Fibroblast of upper back skin (primary cell): ENCODE measurements at regions not wholly inside any gene's neighbourhood (a gene's known extent, or its start where the extent isn't known, plus 50 kb on each side); places are given as distances from the start of the nearest gene placed in this dataset.

ENCODE experiments used
- DNase-seq: peaks from one replicate; pipeline ENCODE4 v3.0.0-alpha.2; 2013

GRCh38 chr1:101730559-101730958 is 266.2 kb downstream of the OLFM3 start:
- no peak for DNase-seq

GRCh38 chr1:101732261-101732660 is 264.5 kb downstream of the OLFM3 start:
- DNase-seq, result no peak

- DNase-seq, result no peak
These were observed 263.4 kb downstream of the OLFM3 start for GRCh38 chr1:101733340-101733739.

GRCh38 chr1:101738475-101738874 is 258.3 kb downstream of the OLFM3 start:
- peak; percentile 65 for DNase-seq

GRCh38 chr1:101739146-101739545 is 257.6 kb downstream of the OLFM3 start:
- DNase-seq, result no peak

GRCh38 chr1:101739826-101740330 is 256.8 kb downstream of the OLFM3 start:
- no peak for DNase-seq

- DNase-seq, result no peak
These were observed 254.8 kb downstream of the OLFM3 start for GRCh38 chr1:101741910-101742309.

- DNase-seq, result no peak
These were observed 254.2 kb downstream of the OLFM3 start for GRCh38 chr1:101742509-101742908.

GRCh38 chr1:101745551-101746270 is 251.0 kb downstream of the OLFM3 start:
- DNase-seq, result no peak

- DNase-seq, result no peak
These were observed 248.6 kb downstream of the OLFM3 start for GRCh38 chr1:101748077-101748476.
